ENCODE measurements at regions not wholly inside any gene's neighbourhood (a gene's known extent, or its start where the extent isn't known, plus 50 kb on each side); places are given as distances from the start of the nearest gene placed in this dataset.

GRCh38 chr22:35205961-35206360, 51.3 kb upstream of the HMGXB4 start:
- TF ChIP-seq ZNF3 (CRISPR knock-in tag; IDR thresholded peaks at IDR 0.05) (no peak), MAX (CRISPR knock-in tag; IDR thresholded peaks at IDR 0.05) (no peak), ATF6 (CRISPR knock-in tag; IDR thresholded peaks at IDR 0.05) (no peak), FOXM1 (IDR thresholded peaks at IDR 0.05; ENCODE audit: low read depth) (no peak), FOXM1 (CRISPR knock-in tag; IDR thresholded peaks at IDR 0.05; ENCODE audit: low read depth) (no peak), SRF (CRISPR knock-in tag; IDR thresholded peaks at IDR 0.05) (no peak), EP300 (IDR thresholded peaks at IDR 0.05; ENCODE audit: low read length) (no peak), EZH2 (IDR thresholded peaks at IDR 0.05; ENCODE audit: borderline replicate concordance, low read depth, low read length) (no peak), KLF6 (CRISPR knock-in tag; IDR thresholded peaks at IDR 0.05; ENCODE audit: borderline replicate concordance) (no peak), ZNF316 (IDR thresholded peaks at IDR 0.05) (no peak), POLR2AphosphoS5 (IDR thresholded peaks at IDR 0.05; ENCODE audit: control insufficient read depth, insufficient read depth, low read depth, low read length) (no peak), MAFK (IDR thresholded peaks at IDR 0.05; ENCODE audit: low read length) (no peak), TCF7 (IDR thresholded peaks at IDR 0.05; ENCODE audit: borderline replicate concordance) (no peak)
